Tibial nerve (tissue), 4 donors: ENCODE measurements at regions not wholly inside any gene's neighbourhood (a gene's known extent, or its start where the extent isn't known, plus 50 kb on each side); places are given as distances from the start of the nearest gene placed in this dataset.

Experiments used
- CTCF ChIP-seq, 5 experiments: fragments of 200-600 bp in 3 of 5; fragments of 450-650 bp in 2 of 5; sonication (generic) in 3 of 5; IDR thresholded peaks; one replicate each; pipeline ENCODE4 v1.5.1; 2016 to 2019; ENCODE audit warnings: antibody characterized with exemption in 5 of 5, mild to moderate bottlenecking in 3 of 5, moderate library complexity in 2 of 5
- EP300 ChIP-seq, 2 donors: sonication (generic); formaldehyde crosslinking; IDR thresholded peaks; one replicate each; pipeline ENCODE4 v1.6.1; 2017; ENCODE audit warnings: antibody characterized with exemption in 2 of 2, mild to moderate bottlenecking in 1 of 2
- POLR2A ChIP-seq, 2 donors: fragments of 450-650 bp; IDR thresholded peaks; one replicate each; pipeline ENCODE4 v1.6.1; 2017; ENCODE audit warnings: antibody characterized with exemption in 2 of 2, mild to moderate bottlenecking in 2 of 2, moderate library complexity in 2 of 2

GRCh38 chr2:192886636-192887035 lies 691.9 kb upstream of the TMEFF2 start:
- TF ChIP-seq POLR2A (IDR thresholded peaks at IDR 0.05) (no peak), CTCF (IDR thresholded peaks at IDR 0.05) (no peak), EP300 (IDR thresholded peaks at IDR 0.05) (no peak)
